Keratinocyte (primary cell): ENCODE measurements at regions not wholly inside any gene's neighbourhood (a gene's known extent, or its start where the extent isn't known, plus 50 kb on each side); places are given as distances from the start of the nearest gene placed in this dataset.

ENCODE experiments used
- DNase-seq: peaks from one replicate; pipeline ENCODE4 v3.0.0-alpha.2; 2011; ENCODE audit warnings: low read depth, missing footprints, low spot score
- FAIRE-seq: peaks from 2 replicates; lab custom pipeline; 2011; peaks lifted over from hg19 to GRCh38; lab: Jason Lieb, UNC
- H2AFZ ChIP-seq: 2 replicates; pipeline ENCODE4 v1.6.0; 2012; ENCODE audit warnings: low read length, control low read depth, inconsistent platforms; ENCODE audit not compliant: control insufficient read depth
- H3K27ac ChIP-seq: 2 replicates; pipeline ENCODE4 v1.5.1; 2011; ENCODE audit warnings: low read length; ENCODE audit not compliant: control insufficient read depth, insufficient read depth
- H3K27me3 ChIP-seq: 3 replicates; pipeline ENCODE4 v1.6.0; 2011; ENCODE audit warnings: low read length; ENCODE audit not compliant: control insufficient read depth, insufficient read depth; ENCODE audit errors: extremely low read depth
- H3K36me3 ChIP-seq, 2 experiments: 2 replicates in 1 of 2; 3 replicates in 1 of 2; pipeline ENCODE4 v1.5.1; 2011; ENCODE audit warnings: low read length in 2 of 2, mild to moderate bottlenecking in 1 of 2; ENCODE audit not compliant: control insufficient read depth in 2 of 2, insufficient read depth in 2 of 2; ENCODE audit errors: extremely low read depth in 1 of 2
- H3K4me1 ChIP-seq: 3 replicates; pipeline ENCODE4 v1.5.1; 2011; ENCODE audit warnings: low read length; ENCODE audit not compliant: control insufficient read depth, insufficient read depth; ENCODE audit errors: extremely low read depth
- H3K4me2 ChIP-seq: 3 replicates; pipeline ENCODE4 v1.6.0; 2011; ENCODE audit warnings: low read depth, low read length; ENCODE audit not compliant: control insufficient read depth, insufficient read depth; ENCODE audit errors: extremely low read depth
- H3K4me3 ChIP-seq, 3 experiments: fragments of 200-600 bp in 1 of 3; sonication (generic) in 1 of 3; 2 replicates in 2 of 3; 3 replicates in 1 of 3; pipeline ENCODE4 v1.5.1; 2011 to 2016; ENCODE audit warnings: low read length in 3 of 3, mild to moderate bottlenecking in 3 of 3, control low read depth in 2 of 3, inconsistent platforms in 1 of 3, low read depth in 1 of 3, mixed read lengths in 1 of 3, mixed run types in 1 of 3, moderate library complexity in 1 of 3; ENCODE audit not compliant: control insufficient read depth in 2 of 3, insufficient read depth in 2 of 3; ENCODE audit errors: extremely low read depth in 1 of 3
- H3K79me2 ChIP-seq: 2 replicates; pipeline ENCODE4 v1.6.0; 2012; ENCODE audit warnings: low read length; ENCODE audit not compliant: control insufficient read depth, insufficient read depth
- H3K9ac ChIP-seq: 3 replicates; pipeline ENCODE4 v1.6.0; 2011; ENCODE audit warnings: low read length; ENCODE audit not compliant: control insufficient read depth, insufficient read depth; ENCODE audit errors: extremely low read depth
- H3K9me1 ChIP-seq: 3 replicates; pipeline ENCODE4 v1.6.0; 2011; ENCODE audit warnings: low read length; ENCODE audit not compliant: control insufficient read depth, insufficient read depth; ENCODE audit errors: extremely low read depth
- H3K9me3 ChIP-seq: 2 replicates; pipeline ENCODE4 v1.5.1; 2012; ENCODE audit warnings: low read depth, low read length; ENCODE audit not compliant: control insufficient read depth
- H4K20me1 ChIP-seq: 3 replicates; pipeline ENCODE4 v1.6.0; 2011; ENCODE audit warnings: low read length; ENCODE audit not compliant: control insufficient read depth, insufficient read depth; ENCODE audit errors: extremely low read depth
- CTCF ChIP-seq, 3 experiments: IDR thresholded peaks in 1 of 3; conservative IDR thresholded peaks in 1 of 3; optimal IDR thresholded peaks in 1 of 3; 2 replicates in 2 of 3; 3 replicates in 1 of 3; pipeline versions ENCODE3 to v1.5.1; 2011; ENCODE audit warnings: low read length in 3 of 3, mild to moderate bottlenecking in 3 of 3, moderate library complexity in 2 of 3, control low read depth in 1 of 3, inconsistent platforms in 1 of 3; ENCODE audit not compliant: insufficient read depth in 2 of 3; ENCODE audit errors: extremely low read depth in 1 of 3
- EZH2 ChIP-seq: IDR thresholded peaks from one replicate; pipeline ENCODE4 v1.6.1; 2012; ENCODE audit warnings: inconsistent platforms, mild to moderate bottlenecking, low read length, moderate library complexity
- dilution Hi-C: fragments of 300-500 bp; cut with MboI; formaldehyde crosslinking; loops from one replicate; pipeline ENCODE4 v1.7.0; 2020; ENCODE audit warnings: low sequenced_read_pairs; ENCODE audit not compliant: extremely low pct_ligation_motif_present

GRCh38 chr6:147944122-147944521 lies 398.5 kb upstream of the SASH1 start:
- Histone ChIP-seq H3K36me3 (no peaks in the 10 kb centered on the region), H3K4me1 (no peaks in the 10 kb centered on the region), H2AFZ (no peak overlapping the region), H3K27ac (no peak overlapping the region), H4K20me1 (no peaks in the 10 kb centered on the region), H3K79me2 (no peaks in the 10 kb centered on the region), H3K9me3 (no peaks in the 10 kb centered on the region), H3K27me3 (no peaks in the 10 kb centered on the region), H3K9ac (no peak overlapping the region), H3K4me3 (no peak overlapping the region), H3K9me1 (no peaks in the 10 kb centered on the region), H3K4me2 (no peak overlapping the region)
- dilution Hi-C loops: no loop called here
- DNase-seq (no peak), FAIRE-seq (no peak)
- TF ChIP-seq CTCF (optimal IDR thresholded peaks at IDR 0.05 in 1 of 3, IDR thresholded peaks at IDR 0.05 in 1 of 3, conservative IDR thresholded peaks at IDR 0.05 in 1 of 3; ENCODE audit: extremely low read depth in 1 of 3, insufficient read depth in 2 of 3, low read length in 3 of 3) (no peak), EZH2 (no peak)

- no peak overlapping the region for H3K9ac ChIP-seq
- H3K27ac ChIP-seq: no peak overlapping the region
- H4K20me1 ChIP-seq: no peaks in the 10 kb centered on the region
- no peaks in the 10 kb centered on the region for H3K9me1 ChIP-seq
- DNase-seq (no peak), FAIRE-seq (peak; percentile 5)
- peak overlapping the region; percentile 44 for H2AFZ ChIP-seq
- no peaks in the 10 kb centered on the region for H3K36me3 ChIP-seq
- H3K9me3 ChIP-seq: no peaks in the 10 kb centered on the region
- dilution Hi-C loops: no loop called here
- H3K27me3 ChIP-seq: no peaks in the 10 kb centered on the region
- H3K79me2 ChIP-seq: no peaks in the 10 kb centered on the region
- H3K4me1 ChIP-seq: peaks cover 5% of the 10 kb centered on the region
- H3K4me2 ChIP-seq: no peak overlapping the region
- TF ChIP-seq EZH2: no peak
- TF ChIP-seq CTCF (optimal IDR thresholded peaks at IDR 0.05 in 1 of 3, IDR thresholded peaks at IDR 0.05 in 1 of 3, conservative IDR thresholded peaks at IDR 0.05 in 1 of 3; ENCODE audit: extremely low read depth in 1 of 3, insufficient read depth in 2 of 3, low read length in 3 of 3): no peak
- no peak overlapping the region for H3K4me3 ChIP-seq
Measured at GRCh38 chr6:147947521-147947920, 395.1 kb upstream of the SASH1 start.
